CMK (cell line): ENCODE measurements at regions not wholly inside any gene's neighbourhood (a gene's known extent, or its start where the extent isn't known, plus 50 kb on each side); places are given as distances from the start of the nearest gene placed in this dataset.
"Not testable (repeated sequence)": the region's sequence is repeated elsewhere in the genome, so short reads cannot be mapped to it uniquely, and the experiment has no call there.

ENCODE experiments used
- DNase-seq: peaks from one replicate; pipeline ENCODE4 v3.0.0-alpha.2; 2010; ENCODE audit warnings: low read depth

DNA sequence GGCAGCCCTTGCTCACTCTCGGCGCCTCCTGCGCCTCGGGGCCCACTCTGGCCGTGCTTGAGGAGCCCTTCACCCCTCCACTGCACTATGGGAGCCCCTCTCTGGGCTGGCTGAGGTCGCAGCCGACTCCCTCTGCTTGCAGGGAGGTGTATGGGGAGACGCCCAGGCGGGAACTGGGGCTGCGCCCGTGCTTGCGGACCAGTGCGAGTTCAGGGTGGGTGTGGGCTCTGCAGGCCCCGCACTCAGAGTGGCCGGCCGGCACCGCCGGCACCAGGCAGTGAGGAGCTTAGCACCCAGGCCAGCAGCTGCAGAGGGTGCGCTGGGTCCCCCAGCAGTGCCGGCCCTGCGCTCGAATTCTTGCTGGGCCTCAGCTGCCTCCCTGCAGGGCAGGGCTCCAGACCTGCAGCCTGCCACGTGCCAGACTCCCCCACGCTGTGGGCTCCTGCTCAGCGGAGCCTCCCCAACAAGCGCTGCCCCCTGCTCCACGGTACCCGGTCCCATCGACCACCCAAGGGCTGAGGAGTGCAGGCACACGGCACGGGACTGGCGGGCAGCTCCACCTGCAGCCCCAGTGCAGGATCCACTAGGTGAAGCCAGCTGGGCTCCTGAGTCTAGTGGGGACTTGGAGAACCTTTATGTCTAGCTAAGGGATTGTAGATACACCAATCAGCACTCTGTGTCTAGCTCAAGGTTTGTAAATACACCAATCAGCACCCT lies 54.0 kb upstream of the WWC2 start:
- DNase-seq = not testable (repeated sequence)

DNA sequence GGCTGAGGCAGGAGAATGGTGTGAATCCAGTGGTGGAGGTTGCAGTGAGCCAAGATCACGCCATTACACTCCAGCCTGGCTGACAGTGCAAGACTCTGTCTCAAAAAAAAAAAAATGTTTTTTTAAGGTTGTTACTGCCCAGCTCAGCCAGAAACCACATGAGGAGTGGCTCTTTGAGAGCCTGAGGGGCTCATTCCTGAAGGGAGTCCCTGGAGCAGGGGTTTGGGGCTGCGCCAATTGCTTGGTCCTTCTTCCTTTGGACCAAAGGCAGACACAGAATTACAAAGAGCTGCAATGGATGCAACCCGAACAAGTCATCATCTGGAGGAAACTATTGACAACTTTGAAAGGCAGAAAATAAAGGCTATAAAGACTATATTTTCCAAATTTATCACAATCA lies 60.6 kb upstream of the WWC2 start:
- DNase-seq = no peak

DNA sequence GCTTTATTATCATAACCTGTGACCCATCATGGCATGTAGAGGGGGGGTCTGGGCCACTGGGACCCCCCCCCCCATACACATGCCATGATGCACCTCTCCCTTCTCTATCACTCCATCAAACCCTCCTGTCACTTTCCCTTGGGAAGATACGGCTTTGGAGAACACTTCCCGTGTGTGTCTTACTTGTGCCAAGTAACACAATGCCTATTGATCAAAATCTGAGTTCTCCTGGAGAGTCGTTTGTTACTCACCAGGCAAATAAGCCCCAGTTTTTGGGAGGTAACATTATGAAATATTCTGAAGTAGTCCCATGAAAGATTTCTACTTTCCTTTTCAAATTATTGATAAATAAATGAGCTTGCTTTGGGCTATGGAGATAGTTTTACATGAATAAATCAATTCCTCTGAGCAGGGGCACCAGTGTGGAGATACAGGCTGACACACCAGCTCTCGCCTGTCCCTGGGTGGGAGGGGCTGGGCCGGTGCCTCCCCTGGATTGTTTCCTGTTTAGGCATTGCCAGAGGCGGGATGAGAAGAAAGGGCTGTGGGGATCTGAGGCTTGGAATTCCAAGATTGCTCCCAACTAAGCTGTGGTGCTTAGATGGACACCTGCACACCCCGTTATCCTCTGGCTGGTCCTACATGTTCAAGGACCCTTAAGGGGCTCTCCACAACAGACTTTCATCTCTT lies 63.2 kb upstream of the WWC2 start:
- DNase-seq = no peak

- DNase-seq = no peak
Measured at GRCh38 chr4:183035256-183035655, 63.8 kb upstream of the WWC2 start.

GRCh38 chr4:183030823-183031222 lies 68.2 kb upstream of the WWC2 start:
- DNase-seq = no peak

DNA sequence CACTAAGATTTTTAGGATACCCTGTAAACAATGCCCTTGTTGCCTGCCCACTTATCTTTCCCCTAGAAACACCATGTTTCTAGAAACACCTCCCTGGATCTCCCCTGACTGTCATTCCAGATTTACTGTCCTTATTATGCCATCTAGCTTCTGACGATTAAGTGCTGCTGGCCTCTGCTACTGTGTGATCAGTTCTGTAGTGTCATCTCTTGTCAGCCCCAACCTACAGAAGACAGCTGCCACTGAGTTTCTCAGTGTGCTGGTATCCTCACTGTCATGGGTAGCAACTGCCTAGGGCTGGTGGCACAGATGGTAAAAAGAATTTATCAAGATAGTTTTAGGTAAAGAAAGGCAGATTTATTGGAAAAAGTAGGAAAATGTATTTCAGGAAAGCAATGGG lies 68.7 kb upstream of the WWC2 start:
- DNase-seq = no peak

GRCh38 chr4:183029365-183029764 lies 69.7 kb upstream of the WWC2 start:
- no peak for DNase-seq

- no peak for DNase-seq
Measured at GRCh38 chr4:183026701-183027100, 72.4 kb upstream of the WWC2 start.

- no peak for DNase-seq
Measured at GRCh38 chr4:183022617-183023016, 76.4 kb upstream of the WWC2 start.

- DNase-seq = no peak
Measured at GRCh38 chr4:183017962-183018361, 81.1 kb upstream of the WWC2 start.

DNA sequence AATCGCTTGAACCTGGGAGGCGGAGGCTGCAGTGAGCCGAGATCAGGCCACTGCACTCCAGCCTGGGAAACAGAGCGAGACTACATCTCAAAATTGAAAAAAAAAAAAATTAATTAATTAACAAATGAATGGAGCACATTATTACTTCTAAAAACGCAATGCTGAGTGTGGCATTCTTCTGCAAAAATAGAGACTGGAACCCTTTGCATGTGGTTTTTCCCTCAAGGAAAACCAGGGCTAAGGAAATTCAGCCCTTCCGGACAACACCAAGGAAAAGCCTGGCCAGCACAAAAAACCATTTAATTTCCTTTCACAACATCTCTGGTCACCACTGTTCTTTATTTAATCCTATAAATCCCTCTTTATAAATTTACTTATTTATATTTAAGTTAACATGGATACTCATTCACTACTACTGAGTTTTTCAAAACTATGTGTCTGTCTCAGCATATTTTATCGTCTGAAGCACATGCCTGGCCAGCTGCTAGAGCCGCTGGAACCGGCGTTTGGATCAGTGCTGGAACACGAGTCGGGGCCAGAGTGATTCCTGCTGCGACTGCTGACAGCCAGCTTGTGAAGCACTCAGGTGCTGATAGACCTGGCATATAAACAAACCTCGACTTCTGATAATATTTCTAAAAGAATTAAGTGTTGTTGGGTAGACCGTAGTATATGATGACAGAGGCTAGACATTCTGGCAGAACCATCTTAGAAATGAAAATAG lies 84.5 kb upstream of the WWC2 start:
- DNase-seq = no peak

GRCh38 chr4:183013730-183014002 lies 85.4 kb upstream of the WWC2 start:
- DNase-seq = no peak

DNA sequence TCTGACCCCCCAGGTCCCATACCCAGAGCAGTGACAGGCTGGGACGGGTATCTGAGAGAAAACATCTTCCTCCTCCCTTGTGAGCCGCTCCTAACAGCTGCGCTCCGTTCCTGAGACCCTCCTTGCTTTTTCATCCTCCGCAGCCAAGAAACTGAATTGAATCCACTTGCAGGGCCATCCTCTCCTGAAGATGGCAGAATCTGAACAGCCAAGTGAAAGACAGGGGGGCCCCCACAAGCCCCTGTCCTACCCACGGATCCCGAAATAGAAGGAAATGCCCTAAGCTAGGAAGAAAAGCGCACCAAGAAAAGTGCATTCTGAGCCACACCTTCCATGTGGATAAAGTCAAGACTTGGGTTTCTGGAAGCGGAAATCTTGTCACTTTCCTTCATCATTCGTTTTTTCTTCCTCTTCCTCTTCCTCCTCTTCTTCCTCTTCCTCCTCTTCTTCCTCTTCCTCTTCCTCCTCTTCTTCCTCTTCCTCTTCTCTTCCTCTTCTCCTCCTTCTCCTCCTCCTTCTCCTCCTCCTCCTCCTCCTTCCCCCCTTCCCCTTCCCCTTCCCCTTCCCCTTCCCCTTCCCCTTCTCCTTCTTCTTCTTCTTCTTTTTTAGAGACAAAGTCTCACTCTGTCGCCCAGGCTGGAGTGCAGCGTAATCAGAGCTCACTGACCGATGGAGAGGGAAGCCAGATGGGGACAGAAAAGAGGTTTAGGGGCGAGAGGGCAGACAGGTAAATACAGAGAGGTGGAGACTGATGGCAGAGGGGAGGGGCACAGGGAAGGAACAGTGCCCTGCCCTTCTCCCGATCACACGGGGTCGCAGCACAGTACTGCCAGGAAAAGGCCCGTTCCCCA lies 86.0 kb upstream of the WWC2 start:
- no peak for DNase-seq

- no peak for DNase-seq
Measured at GRCh38 chr4:183011213-183011907, 87.7 kb upstream of the WWC2 start.

DNA sequence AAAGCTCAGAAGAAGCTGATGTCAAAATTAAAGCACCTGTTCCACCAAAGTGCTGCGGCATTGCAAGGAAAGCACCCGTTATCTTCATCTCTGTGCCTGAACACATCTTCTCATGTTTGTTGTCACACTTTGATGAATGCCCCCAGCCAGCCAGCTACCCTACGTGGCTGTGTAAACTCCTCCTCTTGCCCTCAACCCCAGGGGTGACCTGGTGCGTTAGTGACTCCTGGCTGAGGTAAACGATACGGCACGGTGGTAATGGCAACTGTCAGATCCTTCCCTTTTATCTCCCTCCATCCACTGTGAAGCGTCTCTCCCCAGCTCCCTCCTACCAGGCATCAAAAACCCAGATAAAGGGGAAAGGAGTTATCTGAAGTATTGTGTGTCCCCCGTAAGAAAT lies 90.6 kb upstream of the WWC2 start:
- DNase-seq = no peak

- not testable (repeated sequence) for DNase-seq
Measured at GRCh38 chr4:183004370-183004769, 87.2 kb upstream of the DCTD start.

DNA sequence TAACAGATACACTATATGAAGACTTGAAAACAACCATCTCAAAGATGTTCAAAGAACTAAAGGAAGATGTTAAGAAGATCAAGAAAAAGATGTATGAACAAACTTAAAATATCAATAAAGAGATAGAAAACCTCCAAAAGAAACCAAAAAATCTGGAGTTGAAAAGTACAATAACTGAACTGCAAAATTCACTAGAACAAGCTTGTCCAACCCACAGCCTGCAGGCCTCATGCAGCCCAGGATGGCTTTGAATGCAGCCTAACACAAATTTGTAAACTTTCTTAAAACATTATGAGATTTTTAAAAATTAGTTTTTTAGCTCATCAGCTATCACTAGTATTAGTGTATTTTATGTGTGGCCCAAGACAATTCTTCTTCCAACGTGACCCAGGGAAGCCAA lies 77.0 kb upstream of the DCTD start:
- no peak for DNase-seq

DNA sequence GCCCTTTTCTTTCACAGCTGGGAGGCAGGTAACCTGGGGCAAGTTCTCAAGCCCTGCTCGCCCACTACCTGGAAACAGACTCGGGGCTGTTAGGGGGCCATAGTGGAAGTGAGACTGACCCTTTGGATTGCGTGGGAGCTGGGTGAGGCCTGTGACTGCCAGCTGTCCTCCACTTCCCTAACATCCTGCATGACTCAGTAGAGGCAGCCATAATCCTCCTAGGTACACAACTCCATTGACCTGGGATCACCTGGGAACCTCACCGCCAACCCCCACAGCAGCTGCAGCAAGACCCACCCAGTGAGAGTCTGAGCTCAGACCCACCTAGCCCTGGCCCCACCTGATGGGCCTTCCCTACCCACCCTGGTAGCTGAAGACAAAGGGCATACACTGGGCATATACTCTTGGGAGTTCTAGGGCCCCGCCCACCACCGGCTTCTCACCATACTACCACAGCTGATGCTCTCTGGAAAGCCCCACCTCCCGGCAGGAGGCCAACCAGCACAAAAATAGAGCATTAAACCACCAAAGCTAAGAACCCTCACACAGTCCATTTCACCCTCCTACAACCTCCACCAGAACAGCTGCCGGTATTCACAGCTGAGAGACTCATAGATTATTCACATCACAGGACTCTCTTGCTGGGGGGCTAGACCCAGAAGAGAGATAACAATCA lies 61.1 kb upstream of the DCTD start:
- no peak for DNase-seq

GRCh38 chr4:182975806-182976205 lies 58.6 kb upstream of the DCTD start:
- DNase-seq = peak; percentile 18

- DNase-seq = no peak
Measured at GRCh38 chr4:182973941-182974340, 56.8 kb upstream of the DCTD start.

DNA sequence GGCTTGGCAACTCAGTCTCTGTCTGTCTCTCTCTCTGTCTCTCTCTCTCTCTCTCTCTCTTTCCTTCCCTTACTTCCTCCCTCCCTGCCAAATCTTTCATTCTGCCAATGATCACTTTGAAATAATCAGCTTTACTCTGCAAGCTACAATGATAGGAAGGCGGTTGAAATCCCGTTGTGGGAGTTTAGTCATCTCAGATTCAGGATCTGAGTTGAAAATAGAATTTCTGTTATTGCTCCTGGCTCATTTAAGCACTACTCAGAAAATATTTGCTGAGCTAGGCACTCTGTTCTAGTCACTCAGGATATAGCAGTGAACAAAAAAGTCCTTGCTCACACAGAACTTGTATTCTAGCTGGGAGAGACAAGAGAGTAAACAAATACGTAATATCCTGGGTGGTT lies 56.3 kb upstream of the DCTD start:
- no peak for DNase-seq
